ENCODE measurements at regions not wholly inside any gene's neighbourhood (a gene's known extent, or its start where the extent isn't known, plus 50 kb on each side); places are given as distances from the start of the nearest gene placed in this dataset.
"Not testable (repeated sequence)": the region's sequence is repeated elsewhere in the genome, so short reads cannot be mapped to it uniquely, and the experiment has no call there.

- no peak for DNase-seq
Measured at GRCh38 chr5:121479337-121479736, 372.3 kb upstream of the FTMT start.

DNA sequence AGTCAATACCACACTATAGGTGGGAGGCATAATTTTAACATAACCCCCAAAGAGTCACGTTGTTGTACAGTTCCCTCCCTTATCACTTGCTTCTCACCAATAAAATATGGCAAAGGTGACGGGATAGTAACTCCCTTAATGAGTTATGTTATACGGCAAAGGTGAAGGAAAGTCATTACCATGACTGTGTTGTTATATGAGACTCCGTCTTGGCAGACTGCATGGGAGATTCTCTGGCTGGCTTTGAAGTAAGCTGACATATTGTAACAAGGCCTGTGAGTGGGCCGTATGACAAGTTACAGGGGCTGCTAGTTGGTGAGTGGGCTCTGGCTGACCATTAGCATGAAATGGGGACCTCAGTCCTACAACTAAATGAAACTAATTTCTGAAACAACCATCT lies 366.4 kb upstream of the FTMT start:
- peak; percentile 14 for DNase-seq

GRCh38 chr5:121485999-121486398 lies 365.7 kb upstream of the FTMT start:
- DNase-seq = not testable (repeated sequence)

- DNase-seq = no peak
Measured at GRCh38 chr5:121489972-121490371, 361.7 kb upstream of the FTMT start.

- no peak for DNase-seq
Measured at GRCh38 chr5:121497176-121497575, 354.5 kb upstream of the FTMT start.

DNA sequence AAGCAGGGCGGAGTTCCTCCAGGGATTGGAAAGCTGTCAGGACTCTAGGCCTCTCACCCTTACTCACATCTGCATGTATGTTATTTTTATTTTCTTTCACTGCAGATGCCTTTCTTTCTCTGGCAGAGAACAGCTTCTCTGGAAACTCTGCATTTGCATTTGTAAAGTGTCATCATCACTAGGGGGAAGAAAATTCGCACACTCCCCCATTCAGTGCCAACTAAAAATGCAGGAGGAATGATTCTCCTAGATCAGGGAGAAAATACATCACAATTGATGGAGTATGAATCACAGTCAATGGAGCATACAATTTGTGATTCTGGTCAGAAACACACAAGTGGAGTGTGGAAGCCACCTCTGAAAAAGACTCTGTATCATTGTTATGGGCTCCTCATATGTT lies 351.4 kb upstream of the FTMT start:
- no peak for DNase-seq

- peak; percentile 40 for DNase-seq
Measured at GRCh38 chr5:121503111-121503840, 348.4 kb upstream of the FTMT start.

DNA sequence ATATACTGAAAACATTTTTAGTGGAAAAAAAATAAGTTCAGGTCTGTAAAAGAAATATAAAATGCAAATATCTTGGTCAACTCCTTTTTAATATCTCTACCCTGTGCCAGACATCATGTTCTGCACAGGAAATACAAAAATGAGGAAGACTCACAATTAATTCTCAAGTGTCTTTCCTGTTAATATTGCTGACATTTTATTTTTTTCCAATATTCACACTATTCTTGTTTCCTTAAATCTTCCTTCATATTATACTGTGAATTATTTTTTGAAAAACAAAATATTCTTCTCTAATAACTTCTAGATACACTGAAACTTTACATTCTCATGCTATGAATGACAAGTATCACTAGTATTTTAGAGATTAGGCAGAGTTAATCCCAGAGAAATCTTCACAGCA lies 334.7 kb upstream of the FTMT start:
- DNase-seq = no peak

- no peak for DNase-seq
Measured at GRCh38 chr5:121525706-121526105, 326.0 kb upstream of the FTMT start.

DNA sequence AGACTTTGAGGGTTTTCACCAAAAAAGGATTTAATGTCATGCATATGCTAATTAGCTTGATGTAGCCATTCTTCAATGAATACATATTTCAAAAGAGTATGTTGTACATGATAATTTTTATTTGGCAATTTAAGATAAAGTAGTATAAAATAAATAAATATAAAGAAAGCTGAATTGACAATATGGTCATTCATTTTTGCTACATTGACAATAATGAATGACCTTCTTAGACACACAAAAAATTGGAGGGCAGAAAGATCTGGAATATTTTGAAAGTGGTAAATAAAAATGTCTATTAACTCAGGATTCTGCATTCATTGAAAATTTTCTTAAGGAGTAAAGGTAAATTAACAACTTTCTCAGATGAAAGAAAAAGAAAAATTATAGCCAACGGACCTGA lies 324.8 kb upstream of the FTMT start:
- no peak for DNase-seq

DNA sequence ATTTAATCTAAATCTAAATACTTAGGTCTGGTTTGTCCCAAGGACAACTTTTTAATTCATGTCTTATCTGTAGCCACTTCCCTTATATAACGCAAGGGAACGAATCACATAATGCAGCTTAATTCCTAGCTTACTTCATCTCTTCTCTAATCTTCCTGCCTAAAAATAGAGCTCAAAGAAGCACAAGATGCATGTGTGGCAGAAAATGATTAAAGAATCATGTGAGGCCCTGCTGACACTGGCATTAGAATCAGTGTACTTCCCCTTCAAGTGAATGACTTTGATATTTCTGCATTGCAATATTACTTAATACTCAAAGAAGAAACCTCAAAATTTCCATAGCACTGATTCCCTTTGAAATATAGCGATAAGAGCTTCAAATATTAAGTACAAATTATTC lies 317.9 kb upstream of the FTMT start:
- no peak for DNase-seq

- DNase-seq = no peak
Measured at GRCh38 chr5:121550989-121551388, 300.7 kb upstream of the FTMT start.

DNA sequence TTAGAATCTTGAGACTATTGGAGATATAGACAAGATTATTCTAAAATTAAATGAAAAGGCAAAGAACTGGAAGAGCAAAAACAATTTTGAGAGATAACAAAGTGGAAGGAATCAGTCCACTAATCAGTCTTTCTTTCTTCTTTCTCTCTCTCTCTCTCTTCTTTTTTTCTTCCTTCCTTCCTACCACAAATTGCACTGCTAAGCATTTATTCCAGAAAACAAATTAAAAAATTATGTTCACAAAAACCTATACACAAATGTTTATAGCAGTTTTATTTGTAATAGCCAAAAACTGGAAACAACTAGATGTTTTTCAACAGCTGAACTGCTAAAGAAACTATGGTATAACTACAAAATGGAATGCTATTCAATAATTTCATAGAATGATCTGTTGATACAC lies 291.9 kb upstream of the FTMT start:
- DNase-seq = no peak

DNA sequence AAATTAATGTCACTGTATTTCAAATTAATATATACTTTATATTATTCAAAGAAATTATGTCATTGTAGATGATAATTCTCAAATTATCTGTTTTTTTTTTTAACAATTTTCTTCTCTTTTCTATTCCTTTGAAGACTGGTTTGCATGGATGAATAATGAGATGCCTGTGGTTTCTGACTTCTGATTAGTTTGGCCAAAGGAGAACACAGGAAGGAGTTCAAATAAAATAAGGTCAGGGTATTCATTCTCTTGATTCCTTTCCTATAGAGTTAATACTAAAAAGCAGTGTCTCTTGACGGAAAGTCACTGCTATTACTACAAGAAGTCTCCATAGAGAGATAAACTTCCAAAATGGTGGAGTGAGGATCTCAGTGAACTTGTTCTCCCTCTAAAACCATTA lies 279.6 kb upstream of the FTMT start:
- DNase-seq = no peak

GRCh38 chr5:121573721-121574382 lies 277.8 kb upstream of the FTMT start:
- DNase-seq = no peak

- DNase-seq = no peak
Measured at GRCh38 chr5:121581588-121581987, 270.1 kb upstream of the FTMT start.

DNA sequence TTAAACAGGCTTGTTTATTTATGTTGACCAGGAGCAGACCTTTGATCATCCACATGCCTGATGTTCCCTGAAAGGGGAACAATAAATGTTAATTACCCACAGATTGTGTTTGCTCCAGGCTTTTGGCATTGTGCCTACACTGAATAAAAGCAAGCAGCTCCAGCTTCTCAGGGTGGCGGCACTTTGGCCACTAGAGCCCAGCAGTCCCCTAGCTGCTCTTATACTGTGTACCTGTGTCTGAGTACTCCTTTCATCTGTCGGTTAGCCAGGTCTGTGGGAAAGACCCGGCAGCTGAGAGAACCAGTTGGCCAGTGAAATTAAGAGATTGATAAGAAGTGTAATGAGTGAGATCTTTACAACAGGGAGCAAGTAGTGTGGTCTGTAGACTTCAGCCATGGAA lies 254.8 kb upstream of the FTMT start:
- DNase-seq = no peak

GRCh38 chr5:121608826-121609225 lies 242.9 kb upstream of the FTMT start:
- no peak for DNase-seq

DNA sequence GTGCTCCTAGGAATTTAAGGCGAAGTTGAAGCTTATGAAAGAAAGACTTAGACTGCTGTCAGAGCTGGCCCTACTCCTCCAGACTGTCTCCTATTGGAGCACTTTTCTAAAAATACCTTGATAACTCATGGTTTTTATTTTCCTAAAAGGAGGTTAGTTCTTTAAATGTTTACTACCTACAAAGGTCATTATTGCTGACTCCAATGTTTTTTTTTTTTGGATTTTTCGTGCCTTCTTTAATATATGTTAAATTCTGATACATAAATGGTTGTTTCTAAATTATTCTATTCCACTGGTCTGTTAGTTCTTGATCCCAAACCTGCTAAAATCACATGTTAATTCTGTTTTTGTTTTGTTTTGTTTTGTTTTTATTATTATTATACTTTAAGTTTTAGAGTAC lies 227.6 kb upstream of the FTMT start:
- no peak for DNase-seq

- no peak for DNase-seq
Measured at GRCh38 chr5:121628783-121629182, 222.9 kb upstream of the FTMT start.

DNA sequence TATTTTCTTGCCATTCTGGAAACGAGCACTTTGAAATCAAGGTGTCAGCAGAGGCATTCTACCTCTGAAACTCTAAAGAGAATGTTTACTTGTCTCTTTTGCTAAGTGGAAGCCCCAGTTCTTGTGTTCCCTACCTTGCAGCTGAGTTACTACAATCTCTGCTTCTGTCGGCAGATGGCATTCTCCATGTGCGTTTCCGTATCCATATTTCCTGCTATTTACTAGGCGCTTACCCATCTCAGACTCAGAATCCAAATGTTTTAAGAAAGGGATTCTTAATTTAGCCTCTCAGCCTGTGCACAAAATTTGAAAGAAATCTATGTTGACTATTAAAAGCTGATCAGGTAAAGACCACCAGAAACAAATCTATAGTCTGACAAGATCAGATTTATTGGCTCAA lies 221.3 kb upstream of the FTMT start:
- peak; percentile 8 for DNase-seq

- DNase-seq = no peak
Measured at GRCh38 chr5:121634946-121635345, 216.7 kb upstream of the FTMT start.

DNA sequence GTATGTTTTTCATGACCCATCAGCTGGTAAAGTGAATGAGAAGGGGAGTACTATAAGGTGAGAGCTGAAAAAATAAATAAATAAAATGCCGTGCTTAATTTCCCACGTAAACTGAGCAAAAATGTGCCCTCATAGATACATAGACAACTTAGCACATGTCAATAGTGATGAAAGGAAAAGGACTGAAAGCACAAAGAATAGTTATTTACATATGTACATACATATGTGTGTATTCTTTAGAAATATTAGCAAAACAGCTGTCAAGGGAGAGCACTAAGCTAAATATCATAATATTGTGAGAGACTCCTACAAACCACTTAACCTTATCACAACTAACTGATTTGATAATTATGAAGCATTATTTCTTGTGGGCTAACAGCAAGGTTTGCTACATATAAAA lies 213.6 kb upstream of the FTMT start:
- DNase-seq = no peak

GRCh38 chr5:121640298-121640697 lies 211.4 kb upstream of the FTMT start:
- no peak for DNase-seq
